ENCODE measurements at regions not wholly inside any gene's neighbourhood (a gene's known extent, or its start where the extent isn't known, plus 50 kb on each side); places are given as distances from the start of the nearest gene placed in this dataset.
"Not testable (repeated sequence)": the region's sequence is repeated elsewhere in the genome, so short reads cannot be mapped to it uniquely, and the experiment has no call there.

DNA sequence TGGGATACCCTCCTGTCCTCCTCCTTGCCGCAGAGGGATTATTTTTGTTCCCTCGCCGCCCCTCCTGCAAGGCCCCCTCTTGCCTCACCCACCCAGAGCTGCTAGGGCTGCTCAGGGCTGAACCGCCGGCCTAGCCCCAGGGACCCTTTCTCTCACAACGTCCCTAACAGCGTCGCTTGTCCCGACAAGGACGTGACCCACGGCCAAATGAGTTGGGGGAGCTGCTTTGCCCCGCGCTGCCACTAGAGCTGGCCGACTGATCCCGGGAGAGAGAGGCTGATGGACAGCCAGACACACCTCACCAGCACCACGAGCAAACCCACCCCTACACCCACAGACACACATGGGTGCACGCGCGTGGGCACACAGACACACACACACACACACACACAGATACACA is 154.6 kb upstream of the ALG10B start:
- 92% methylated on average over 15 of the region's 19 CpGs for whole genome bisulfite sequencing
- Histone ChIP-seq H3K27me3 (ENCODE audit: insufficient read depth, low read length) (no peaks in the 10 kb centered on the region), H3K9me3 (ENCODE audit: insufficient read depth, low read depth, low read length) (peaks cover 94% of the 10 kb centered on the region)

DNA sequence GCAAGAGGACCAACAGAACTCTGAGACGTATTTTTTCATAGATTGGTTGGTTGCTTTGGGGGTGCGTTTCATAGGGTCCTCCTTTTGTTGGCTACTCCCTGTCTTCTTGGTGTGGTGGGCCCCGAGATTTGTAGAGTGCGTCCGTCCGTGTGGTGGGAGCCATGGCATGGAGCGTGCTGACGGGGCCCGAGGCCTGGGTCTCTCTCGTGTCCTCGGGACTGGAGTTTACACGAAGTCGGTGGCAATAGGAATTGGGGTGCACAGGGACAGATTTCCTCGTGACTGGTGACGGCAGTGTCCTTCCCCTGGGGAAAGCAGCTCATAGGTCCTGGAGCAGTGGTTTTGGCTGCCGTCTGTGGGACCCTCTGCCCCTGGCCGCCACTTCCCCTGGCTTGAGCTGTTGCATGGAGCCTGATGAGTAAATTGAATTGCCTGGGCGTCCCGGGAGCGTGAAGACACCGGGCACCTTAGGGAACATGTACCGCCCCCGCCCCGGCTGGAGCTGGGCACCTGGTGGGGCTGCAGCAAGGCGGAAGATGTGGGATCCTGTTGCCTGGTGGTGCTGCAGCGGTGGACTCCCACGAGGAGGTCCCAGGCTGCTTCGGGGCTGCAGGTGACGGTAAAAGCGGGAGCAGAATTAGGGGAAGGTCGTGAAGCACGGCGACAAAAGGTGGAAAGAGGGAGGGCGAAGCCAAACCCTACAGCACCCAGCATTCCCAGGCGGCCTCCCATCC is 153.7 kb upstream of the ALG10B start:
- 92% methylated on average over 35 of the region's 35 CpGs for WGBS
- H3K4me3 ChIP-seq (ENCODE audit: low read length) = no peak overlapping the region
- H3K4me1 ChIP-seq (ENCODE audit: insufficient read depth, low read length) = no peaks in the 10 kb centered on the region
- H3K27me3 ChIP-seq (ENCODE audit: insufficient read depth, low read length) = no peaks in the 10 kb centered on the region
- H3K36me3 ChIP-seq (ENCODE audit: insufficient read depth, low read length) = no peaks in the 10 kb centered on the region
- H3K9ac ChIP-seq (ENCODE audit: low read depth, low read length) = no peak overlapping the region
- H3K27ac ChIP-seq (ENCODE audit: low read depth, low read length) = no peak overlapping the region
- peaks cover 89% of the 10 kb centered on the region for H3K9me3 ChIP-seq (ENCODE audit: insufficient read depth, low read depth, low read length)

More for the DNA sequence above, 154.6 kb upstream of the ALG10B start:
- Histone ChIP-seq H3K27ac (ENCODE audit: low read depth, low read length) (no peak overlapping the region), H3K4me1 (ENCODE audit: insufficient read depth, low read length) (no peaks in the 10 kb centered on the region), H3K36me3 (ENCODE audit: insufficient read depth, low read length) (no peaks in the 10 kb centered on the region), H3K9ac (ENCODE audit: low read depth, low read length) (no peak overlapping the region), H3K4me3 (ENCODE audit: low read length) (no peak overlapping the region)

DNA sequence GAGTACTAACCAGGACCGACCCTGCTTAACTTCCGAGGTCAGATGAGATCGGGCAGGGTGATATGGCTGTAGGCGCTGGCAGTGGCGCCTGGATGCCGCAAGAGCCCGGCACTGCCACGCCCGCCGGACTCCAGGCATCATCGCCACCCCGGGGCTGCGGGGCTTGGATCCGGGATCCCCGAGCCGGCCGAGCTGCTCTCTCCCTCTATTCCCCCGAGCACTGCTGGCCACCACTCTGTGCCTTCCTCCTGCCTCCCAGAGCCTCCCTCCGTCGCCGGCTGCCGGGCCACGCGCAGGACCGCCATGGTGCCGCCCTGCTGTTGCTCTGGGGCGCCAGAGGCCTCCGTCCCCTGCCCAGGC is 153.2 kb upstream of the ALG10B start:
- no peak overlapping the region for H3K9ac ChIP-seq (ENCODE audit: low read depth, low read length)

DNA sequence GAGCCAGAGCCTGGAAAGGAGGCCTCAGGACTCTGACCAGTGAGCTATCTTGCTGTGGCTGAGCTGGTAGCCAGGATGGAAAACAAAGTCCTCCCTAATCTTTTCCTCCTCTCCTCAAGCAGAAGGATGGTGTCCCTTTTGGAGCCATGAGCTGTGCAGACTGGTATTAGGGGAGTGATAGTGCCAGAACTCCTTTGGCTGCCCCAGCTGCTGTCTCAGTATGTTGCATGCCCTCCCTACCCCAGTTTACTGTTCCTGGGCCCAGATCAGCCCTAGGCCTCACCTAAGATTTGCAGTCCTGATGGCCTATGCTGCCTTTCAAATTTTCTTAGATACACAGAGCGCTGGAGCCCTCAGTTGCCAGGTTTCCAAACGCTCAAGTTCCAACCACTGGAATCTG is 150.3 kb upstream of the ALG10B start:
- Histone ChIP-seq H3K4me3 (ENCODE audit: low read length) (no peak overlapping the region), H3K36me3 (ENCODE audit: insufficient read depth, low read length) (no peaks in the 10 kb centered on the region), H3K9ac (ENCODE audit: low read depth, low read length) (no peak overlapping the region), H3K9me3 (ENCODE audit: insufficient read depth, low read depth, low read length) (peaks cover 84% of the 10 kb centered on the region), H3K27ac (ENCODE audit: low read depth, low read length) (no peak overlapping the region), H3K4me1 (ENCODE audit: insufficient read depth, low read length) (no peaks in the 10 kb centered on the region), H3K27me3 (ENCODE audit: insufficient read depth, low read length) (no peaks in the 10 kb centered on the region)
- 84% methylated on average over 2 of the region's 2 CpGs for WGBS

More for the DNA sequence above, 153.2 kb upstream of the ALG10B start:
- H3K4me3 ChIP-seq (ENCODE audit: low read length) = no peak overlapping the region
- H3K4me1 ChIP-seq (ENCODE audit: insufficient read depth, low read length) = no peaks in the 10 kb centered on the region
- H3K27ac ChIP-seq (ENCODE audit: low read depth, low read length) = no peak overlapping the region
- WGBS = 93% methylated on average over 28 of the region's 28 CpGs
- H3K27me3 ChIP-seq (ENCODE audit: insufficient read depth, low read length) = no peaks in the 10 kb centered on the region
- H3K36me3 ChIP-seq (ENCODE audit: insufficient read depth, low read length) = no peaks in the 10 kb centered on the region
- H3K9me3 ChIP-seq (ENCODE audit: insufficient read depth, low read depth, low read length) = peaks cover 87% of the 10 kb centered on the region

DNA sequence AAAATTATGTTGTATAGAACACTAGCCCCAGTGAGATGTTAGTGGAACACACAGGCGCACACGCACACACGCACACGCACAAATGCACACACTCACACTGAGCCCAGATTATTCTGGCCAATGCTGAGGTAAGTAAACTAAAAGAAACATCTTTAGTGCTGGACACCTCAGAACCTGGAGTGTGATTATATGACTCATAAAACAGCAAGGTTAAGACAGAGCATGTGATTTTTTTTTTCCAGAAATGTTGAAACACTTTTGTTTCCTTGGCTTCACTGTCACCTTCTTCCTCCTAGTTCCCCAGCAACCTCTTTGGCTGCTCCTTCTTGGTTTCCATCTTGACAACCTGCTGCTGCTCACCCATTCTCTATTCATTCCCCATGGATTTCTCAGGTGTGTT is 141.0 kb upstream of the ALG10B start:
- H3K27ac ChIP-seq (ENCODE audit: low read depth, low read length) = no peak overlapping the region
- H3K4me3 ChIP-seq (ENCODE audit: low read length) = no peak overlapping the region
- H3K9me3 ChIP-seq (ENCODE audit: insufficient read depth, low read depth, low read length) = peaks cover 98% of the 10 kb centered on the region
- WGBS = 80% methylated on average over 1 of the region's 4 CpGs
- no peaks in the 10 kb centered on the region for H3K27me3 ChIP-seq (ENCODE audit: insufficient read depth, low read length)
- no peak overlapping the region for H3K9ac ChIP-seq (ENCODE audit: low read depth, low read length)
- H3K4me1 ChIP-seq (ENCODE audit: insufficient read depth, low read length) = no peaks in the 10 kb centered on the region
- no peaks in the 10 kb centered on the region for H3K36me3 ChIP-seq (ENCODE audit: insufficient read depth, low read length)

DNA sequence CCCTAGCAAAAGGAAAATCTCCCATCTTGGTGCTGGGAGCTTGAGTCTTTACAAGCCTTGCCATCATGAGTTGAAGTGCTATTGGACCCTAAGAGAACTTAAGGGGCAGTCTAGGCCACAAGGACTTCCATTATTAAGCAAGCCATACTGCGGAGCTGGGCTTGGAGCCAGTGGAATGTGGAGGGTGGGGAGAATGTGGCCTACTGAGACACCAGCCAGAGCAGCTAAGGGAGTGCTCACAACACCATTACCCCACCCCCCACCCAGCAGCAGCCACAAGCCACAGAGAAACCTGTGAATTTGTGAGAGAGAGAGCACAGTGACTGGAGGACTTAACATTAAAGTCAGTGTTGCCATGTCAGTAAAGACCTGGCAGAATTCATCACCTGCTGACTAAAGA is 133.0 kb upstream of the ALG10B start:
- no CpG with 5 or more reads among the region's 1 CpG for WGBS
- not testable (repeated sequence) for H3K36me3 ChIP-seq (ENCODE audit: insufficient read depth, low read length); H3K27me3 ChIP-seq (ENCODE audit: insufficient read depth, low read length); H3K9ac ChIP-seq (ENCODE audit: low read depth, low read length); H3K27ac ChIP-seq (ENCODE audit: low read depth, low read length); H3K4me1 ChIP-seq (ENCODE audit: insufficient read depth, low read length); H3K4me3 ChIP-seq (ENCODE audit: low read length)
- peaks cover 78% of the 10 kb centered on the region for H3K9me3 ChIP-seq (ENCODE audit: insufficient read depth, low read depth, low read length)

DNA sequence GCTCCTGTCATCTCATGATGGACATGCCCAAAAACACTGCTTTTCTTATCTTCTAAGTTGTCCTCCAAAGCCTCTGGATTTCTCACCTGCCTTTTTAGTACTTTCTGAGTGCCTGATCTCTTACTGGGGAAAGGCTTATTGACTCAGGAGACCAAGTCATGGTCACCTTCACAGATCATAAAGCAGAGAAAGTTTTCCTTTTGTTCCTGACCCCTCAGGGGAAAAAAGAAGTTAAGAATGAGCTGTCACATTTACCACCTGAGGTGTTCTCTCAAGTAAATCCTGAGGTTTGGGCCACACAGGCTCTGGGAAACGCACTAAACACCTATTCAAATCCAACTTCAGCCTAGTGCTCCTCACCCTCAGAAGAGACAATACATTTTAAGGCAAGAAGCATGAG is 119.3 kb upstream of the ALG10B start:
- H3K27ac ChIP-seq (ENCODE audit: low read depth, low read length); H3K27me3 ChIP-seq (ENCODE audit: insufficient read depth, low read length); H3K36me3 ChIP-seq (ENCODE audit: insufficient read depth, low read length); H3K4me1 ChIP-seq (ENCODE audit: insufficient read depth, low read length); H3K9ac ChIP-seq (ENCODE audit: low read depth, low read length); H3K4me3 ChIP-seq (ENCODE audit: low read length): not testable (repeated sequence)
- peaks cover 81% of the 10 kb centered on the region for H3K9me3 ChIP-seq (ENCODE audit: insufficient read depth, low read depth, low read length)
- 47% methylated on average over 1 of the region's 1 CpG for WGBS

DNA sequence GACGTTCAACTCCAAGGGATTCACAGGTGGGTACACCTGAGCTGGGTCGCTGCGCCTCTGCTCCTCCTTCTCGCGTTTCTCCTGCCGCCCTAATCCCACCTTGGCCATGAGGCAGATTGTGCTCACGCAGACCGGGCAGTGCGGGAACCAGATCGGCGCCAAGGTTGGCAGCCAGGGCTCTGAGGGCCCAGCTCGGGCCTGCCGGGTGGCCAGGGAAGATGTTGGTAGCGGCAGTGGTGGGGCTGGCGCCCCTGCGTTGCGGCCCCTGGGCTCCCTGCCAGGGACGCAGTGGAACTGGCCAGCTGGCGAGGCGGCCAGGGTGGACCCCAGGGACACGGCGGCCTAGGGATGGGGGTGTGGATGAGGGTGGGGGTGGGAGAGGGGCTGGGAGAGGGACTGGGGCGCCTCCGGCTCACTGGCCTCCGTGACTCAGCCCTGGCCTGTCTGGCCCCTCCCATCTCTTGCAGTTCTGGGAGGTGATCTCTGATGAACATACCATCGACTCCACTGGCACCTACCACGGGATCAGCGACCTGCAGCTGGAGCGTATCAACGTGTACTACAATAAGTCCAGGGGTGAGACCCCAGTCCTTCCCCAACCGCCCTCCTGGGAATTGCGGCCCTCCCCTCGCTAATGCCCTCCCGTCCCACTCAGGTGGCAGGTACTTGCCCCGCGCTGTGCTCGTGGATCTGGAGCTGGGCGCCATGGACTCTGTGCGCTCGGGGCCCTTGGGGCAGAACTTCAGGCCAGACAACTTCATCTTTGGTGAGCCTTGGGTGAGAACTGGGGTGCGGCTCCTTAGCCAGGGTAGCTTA is 114.9 kb upstream of the ALG10B start:
- WGBS = 91% methylated on average over 41 of the region's 41 CpGs
- peaks cover 88% of the 10 kb centered on the region for H3K9me3 ChIP-seq (ENCODE audit: insufficient read depth, low read depth, low read length)

DNA sequence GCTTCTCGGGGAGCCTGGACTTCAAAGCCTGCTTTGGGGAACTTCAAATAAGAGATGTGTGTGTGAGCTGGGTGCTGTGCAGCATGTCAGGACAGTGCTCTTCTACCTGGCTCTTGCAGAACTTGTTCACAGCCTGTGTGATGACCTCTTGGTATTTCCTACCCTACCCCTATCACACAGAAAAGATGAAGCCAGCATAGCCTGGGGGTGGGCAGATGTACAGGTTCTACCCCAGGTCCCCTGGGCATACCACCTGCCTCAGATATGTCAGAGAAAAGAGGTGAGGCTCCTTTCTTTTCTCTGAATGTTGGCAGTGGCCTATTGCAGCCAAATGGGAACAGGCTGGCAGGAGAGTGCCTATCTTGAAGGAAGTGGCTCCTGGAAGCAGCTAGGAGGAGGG is 111.7 kb upstream of the ALG10B start:
- no peaks in the 10 kb centered on the region for H3K36me3 ChIP-seq (ENCODE audit: insufficient read depth, low read length)
- H3K27me3 ChIP-seq (ENCODE audit: insufficient read depth, low read length) = no peaks in the 10 kb centered on the region
- H3K9me3 ChIP-seq (ENCODE audit: insufficient read depth, low read depth, low read length) = peaks cover 71% of the 10 kb centered on the region
- H3K27ac ChIP-seq (ENCODE audit: low read depth, low read length) = no peak overlapping the region
- no peak overlapping the region for H3K9ac ChIP-seq (ENCODE audit: low read depth, low read length)
- no peaks in the 10 kb centered on the region for H3K4me1 ChIP-seq (ENCODE audit: insufficient read depth, low read length)
- H3K4me3 ChIP-seq (ENCODE audit: low read length) = no peak overlapping the region
- WGBS = 81% methylated on average over 1 of the region's 1 CpG

More for the DNA sequence above, 114.9 kb upstream of the ALG10B start:
- Histone ChIP-seq H3K27ac (ENCODE audit: low read depth, low read length) (no peak overlapping the region), H3K9ac (ENCODE audit: low read depth, low read length) (no peak overlapping the region), H3K4me1 (ENCODE audit: insufficient read depth, low read length) (no peaks in the 10 kb centered on the region), H3K27me3 (ENCODE audit: insufficient read depth, low read length) (no peaks in the 10 kb centered on the region), H3K4me3 (ENCODE audit: low read length) (no peak overlapping the region), H3K36me3 (ENCODE audit: insufficient read depth, low read length) (no peaks in the 10 kb centered on the region)

DNA sequence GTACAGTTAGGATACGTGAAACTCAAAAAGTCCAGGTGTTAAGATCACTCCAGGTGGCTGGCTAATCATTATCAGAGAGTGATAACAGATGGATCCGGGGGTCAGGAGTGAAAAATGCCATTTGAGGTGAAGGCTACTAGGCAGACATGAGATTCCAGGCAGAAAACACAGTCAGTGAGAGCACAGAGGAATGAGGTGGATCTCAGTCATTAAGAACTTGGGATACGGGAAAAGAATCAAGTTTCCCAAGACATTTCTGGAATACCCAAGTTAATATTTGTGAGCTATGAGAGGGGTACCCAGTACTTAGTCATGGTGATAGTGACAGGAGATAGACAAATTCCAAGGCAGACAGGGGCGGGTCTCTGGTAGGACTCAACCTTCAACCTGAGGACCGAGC is 94.6 kb upstream of the ALG10B start:
- H3K4me1 ChIP-seq (ENCODE audit: insufficient read depth, low read length) = no peaks in the 10 kb centered on the region
- 74% methylated on average over 5 of the region's 5 CpGs for WGBS
- no peak overlapping the region for H3K27ac ChIP-seq (ENCODE audit: low read depth, low read length)
- peaks cover 79% of the 10 kb centered on the region for H3K9me3 ChIP-seq (ENCODE audit: insufficient read depth, low read depth, low read length)
- H3K4me3 ChIP-seq (ENCODE audit: low read length) = no peak overlapping the region
- no peaks in the 10 kb centered on the region for H3K36me3 ChIP-seq (ENCODE audit: insufficient read depth, low read length)
- H3K9ac ChIP-seq (ENCODE audit: low read depth, low read length) = no peak overlapping the region
- H3K27me3 ChIP-seq (ENCODE audit: insufficient read depth, low read length) = no peaks in the 10 kb centered on the region

DNA sequence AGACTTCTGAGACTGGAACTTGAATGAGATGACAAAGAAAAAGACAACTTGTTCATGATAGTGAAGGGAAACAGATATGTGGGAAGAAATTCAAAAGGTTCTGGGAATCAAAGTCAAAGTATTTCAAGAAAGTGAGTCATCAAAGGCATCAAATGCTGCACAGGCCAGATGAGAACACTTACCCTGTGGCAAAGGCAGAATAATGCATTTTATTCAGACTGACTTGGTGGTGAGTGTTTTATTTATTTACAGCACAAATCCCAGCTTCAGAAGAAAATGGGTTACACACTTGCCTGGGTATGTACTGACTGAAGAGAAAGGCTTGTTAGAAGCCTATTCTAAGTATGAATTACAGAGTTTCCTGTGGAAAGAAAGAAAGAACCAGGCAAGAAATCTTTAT is 78.2 kb upstream of the ALG10B start:
- H3K9ac ChIP-seq (ENCODE audit: low read depth, low read length); H3K36me3 ChIP-seq (ENCODE audit: insufficient read depth, low read length); H3K27ac ChIP-seq (ENCODE audit: low read depth, low read length); H3K27me3 ChIP-seq (ENCODE audit: insufficient read depth, low read length); H3K4me3 ChIP-seq (ENCODE audit: low read length); H3K4me1 ChIP-seq (ENCODE audit: insufficient read depth, low read length): not testable (repeated sequence)
- H3K9me3 ChIP-seq (ENCODE audit: insufficient read depth, low read depth, low read length) = peaks cover 95% of the 10 kb centered on the region
